Ovary (tissue), 3 donors: ENCODE measurements at regions not wholly inside any gene's neighbourhood (a gene's known extent, or its start where the extent isn't known, plus 50 kb on each side); places are given as distances from the start of the nearest gene placed in this dataset.

Source experiments
- EP300 ChIP-seq: sonication (generic); formaldehyde crosslinking; IDR thresholded peaks from one replicate; pipeline ENCODE4 v1.6.1; 2017; ENCODE audit warnings: antibody characterized with exemption
- POLR2A ChIP-seq: fragments of 450-650 bp; IDR thresholded peaks from one replicate; pipeline ENCODE4 v1.6.1; 2017; ENCODE audit warnings: antibody characterized with exemption, mild to moderate bottlenecking, moderate library complexity
- TF ChIP-seq, protein P1 (sequence below), 3 donors: fragments of 450-650 bp in 2 of 3; fragments of 200-600 bp in 1 of 3; IDR thresholded peaks; one replicate each; pipeline versions ENCODE4 v1.5.1 to v1.8.0; 2016 to 2022; ENCODE audit warnings: antibody characterized with exemption in 3 of 3, mild to moderate bottlenecking in 1 of 3
- donor health status: DM: no; HTN: no; CAD: no.

- no peak for TF ChIP-seq POLR2A
- TF ChIP-seq, protein P1, sequence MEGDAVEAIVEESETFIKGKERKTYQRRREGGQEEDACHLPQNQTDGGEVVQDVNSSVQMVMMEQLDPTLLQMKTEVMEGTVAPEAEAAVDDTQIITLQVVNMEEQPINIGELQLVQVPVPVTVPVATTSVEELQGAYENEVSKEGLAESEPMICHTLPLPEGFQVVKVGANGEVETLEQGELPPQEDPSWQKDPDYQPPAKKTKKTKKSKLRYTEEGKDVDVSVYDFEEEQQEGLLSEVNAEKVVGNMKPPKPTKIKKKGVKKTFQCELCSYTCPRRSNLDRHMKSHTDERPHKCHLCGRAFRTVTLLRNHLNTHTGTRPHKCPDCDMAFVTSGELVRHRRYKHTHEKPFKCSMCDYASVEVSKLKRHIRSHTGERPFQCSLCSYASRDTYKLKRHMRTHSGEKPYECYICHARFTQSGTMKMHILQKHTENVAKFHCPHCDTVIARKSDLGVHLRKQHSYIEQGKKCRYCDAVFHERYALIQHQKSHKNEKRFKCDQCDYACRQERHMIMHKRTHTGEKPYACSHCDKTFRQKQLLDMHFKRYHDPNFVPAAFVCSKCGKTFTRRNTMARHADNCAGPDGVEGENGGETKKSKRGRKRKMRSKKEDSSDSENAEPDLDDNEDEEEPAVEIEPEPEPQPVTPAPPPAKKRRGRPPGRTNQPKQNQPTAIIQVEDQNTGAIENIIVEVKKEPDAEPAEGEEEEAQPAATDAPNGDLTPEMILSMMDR (IDR thresholded peaks at IDR 0.05) = no peak
- no peak for TF ChIP-seq EP300
These were observed 74.8 kb upstream of the PDE4B start for GRCh38 chr1:65717815-65718454.
